ENCODE measurements at regions not wholly inside any gene's neighbourhood (a gene's known extent, or its start where the extent isn't known, plus 50 kb on each side); places are given as distances from the start of the nearest gene placed in this dataset.

- TF ChIP-seq TCF12 (IDR thresholded peaks at IDR 0.05; ENCODE audit: low read depth), result no peak
These were observed 975.1 kb downstream of the BCL11B start for GRCh38 chr14:98296895-98297294.

DNA sequence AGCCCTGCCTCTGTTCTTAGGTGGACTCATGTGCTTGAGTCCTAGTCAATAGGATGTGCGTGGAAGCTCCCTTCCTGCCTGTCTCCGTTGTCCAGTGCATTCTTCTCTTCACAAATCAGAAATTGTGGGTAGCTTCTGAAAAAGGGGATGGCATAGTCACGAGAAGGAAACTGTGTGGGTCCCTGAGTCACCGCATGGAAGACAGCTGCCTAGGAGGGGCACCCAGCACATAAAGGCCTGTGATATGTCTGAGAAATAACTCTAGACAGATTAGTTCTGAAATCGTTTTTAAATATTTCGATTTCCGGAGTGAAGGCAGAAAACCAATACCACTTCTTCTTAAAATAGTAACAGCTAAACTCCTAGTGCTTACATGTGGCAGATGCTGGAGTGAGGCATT lies 974.4 kb downstream of the BCL11B start:
- TF ChIP-seq EP300 (IDR thresholded peaks at IDR 0.05; ENCODE audit: borderline replicate concordance), result no peak
- TF ChIP-seq ZBTB7A (IDR thresholded peaks at IDR 0.05; ENCODE audit: low read depth), result no peak
- no peak for TF ChIP-seq CREB1 (IDR thresholded peaks at IDR 0.05; ENCODE audit: low read depth)
- TF ChIP-seq EGR1 (IDR thresholded peaks at IDR 0.05), result no peak
- TF ChIP-seq REST (IDR thresholded peaks at IDR 0.05; ENCODE audit: low read depth), result no peak
- no peak for TF ChIP-seq TEAD4 (IDR thresholded peaks at IDR 0.05)
- TF ChIP-seq, protein P1, sequence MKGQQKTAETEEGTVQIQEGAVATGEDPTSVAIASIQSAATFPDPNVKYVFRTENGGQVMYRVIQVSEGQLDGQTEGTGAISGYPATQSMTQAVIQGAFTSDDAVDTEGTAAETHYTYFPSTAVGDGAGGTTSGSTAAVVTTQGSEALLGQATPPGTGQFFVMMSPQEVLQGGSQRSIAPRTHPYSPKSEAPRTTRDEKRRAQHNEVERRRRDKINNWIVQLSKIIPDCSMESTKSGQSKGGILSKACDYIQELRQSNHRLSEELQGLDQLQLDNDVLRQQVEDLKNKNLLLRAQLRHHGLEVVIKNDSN (IDR thresholded peaks at IDR 0.05), result no peak
- TF ChIP-seq CEBPB (IDR thresholded peaks at IDR 0.05), result no peak
- TF ChIP-seq RAD21 (IDR thresholded peaks at IDR 0.05; ENCODE audit: low read depth), result no peak
- no peak for TF ChIP-seq TAF1 (IDR thresholded peaks at IDR 0.05; ENCODE audit: low read depth)
- TF ChIP-seq NFIC (IDR thresholded peaks at IDR 0.05), result no peak
- TF ChIP-seq MAX (IDR thresholded peaks at IDR 0.05), result no peak
- TF ChIP-seq YY1 (IDR thresholded peaks at IDR 0.05; ENCODE audit: low read depth), result no peak
- no peak for TF ChIP-seq FOXM1 (IDR thresholded peaks at IDR 0.05; ENCODE audit: borderline replicate concordance, low read depth)
- TF ChIP-seq TCF12 (IDR thresholded peaks at IDR 0.05; ENCODE audit: low read depth), result no peak

GRCh38 chr14:98298481-98299244 lies 973.3 kb downstream of the BCL11B start:
- TF ChIP-seq MAX (IDR thresholded peaks at IDR 0.05), result no peak
- no peak for TF ChIP-seq EP300 (IDR thresholded peaks at IDR 0.05; ENCODE audit: borderline replicate concordance)
- TF ChIP-seq REST (IDR thresholded peaks at IDR 0.05; ENCODE audit: low read depth), result no peak
- TF ChIP-seq TAF1 (IDR thresholded peaks at IDR 0.05; ENCODE audit: low read depth), result no peak
- TF ChIP-seq ZBTB7A (IDR thresholded peaks at IDR 0.05; ENCODE audit: low read depth), result no peak
- TF ChIP-seq, protein P1 (IDR thresholded peaks at IDR 0.05), result no peak
- TF ChIP-seq TCF12 (IDR thresholded peaks at IDR 0.05; ENCODE audit: low read depth), result no peak
- no peak for TF ChIP-seq NFIC (IDR thresholded peaks at IDR 0.05)
- TF ChIP-seq YY1 (IDR thresholded peaks at IDR 0.05; ENCODE audit: low read depth), result no peak
- no peak for TF ChIP-seq CREB1 (IDR thresholded peaks at IDR 0.05; ENCODE audit: low read depth)
- no peak for TF ChIP-seq EGR1 (IDR thresholded peaks at IDR 0.05)
- TF ChIP-seq TEAD4 (IDR thresholded peaks at IDR 0.05), result no peak
- no peak for TF ChIP-seq FOXM1 (IDR thresholded peaks at IDR 0.05; ENCODE audit: borderline replicate concordance, low read depth)
- no peak for TF ChIP-seq CEBPB (IDR thresholded peaks at IDR 0.05)
- no peak for TF ChIP-seq RAD21 (IDR thresholded peaks at IDR 0.05; ENCODE audit: low read depth)

DNA sequence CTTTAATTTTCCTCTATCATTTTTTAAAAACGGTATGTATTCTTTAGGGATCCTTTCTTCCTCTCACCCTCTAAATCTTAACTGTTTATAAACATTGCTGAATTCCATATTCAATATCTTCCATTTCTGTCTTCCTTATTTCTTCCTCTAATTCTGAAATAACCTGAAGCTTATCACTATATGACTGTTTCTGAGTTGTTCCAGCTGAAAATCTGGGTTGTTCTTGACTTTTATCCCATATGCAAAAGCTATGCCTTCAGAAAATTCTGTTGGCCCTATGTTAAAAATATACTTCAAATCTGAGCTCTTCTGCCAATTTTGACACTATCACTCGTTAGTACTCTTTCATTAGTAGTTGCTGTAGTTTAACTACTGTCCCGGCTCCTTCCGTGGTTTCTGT lies 970.3 kb downstream of the BCL11B start:
- no peak for TF ChIP-seq MAX (IDR thresholded peaks at IDR 0.05)
- TF ChIP-seq YY1 (IDR thresholded peaks at IDR 0.05; ENCODE audit: low read depth), result no peak
- TF ChIP-seq NFIC (IDR thresholded peaks at IDR 0.05), result no peak
- no peak for TF ChIP-seq EGR1 (IDR thresholded peaks at IDR 0.05)
- TF ChIP-seq CEBPB (IDR thresholded peaks at IDR 0.05), result no peak

GRCh38 chr14:98304574-98304973 lies 967.4 kb downstream of the BCL11B start:
- TF ChIP-seq TCF12 (IDR thresholded peaks at IDR 0.05; ENCODE audit: low read depth) (no peak), EGR1 (IDR thresholded peaks at IDR 0.05) (no peak), NFIC (IDR thresholded peaks at IDR 0.05) (no peak), MAX (IDR thresholded peaks at IDR 0.05) (no peak), TEAD4 (IDR thresholded peaks at IDR 0.05) (no peak), CREB1 (IDR thresholded peaks at IDR 0.05; ENCODE audit: low read depth) (no peak), REST (IDR thresholded peaks at IDR 0.05; ENCODE audit: low read depth) (no peak), RAD21 (IDR thresholded peaks at IDR 0.05; ENCODE audit: low read depth) (no peak), YY1 (IDR thresholded peaks at IDR 0.05; ENCODE audit: low read depth) (no peak), EP300 (IDR thresholded peaks at IDR 0.05; ENCODE audit: borderline replicate concordance) (no peak), ZBTB7A (IDR thresholded peaks at IDR 0.05; ENCODE audit: low read depth) (no peak), TAF1 (IDR thresholded peaks at IDR 0.05; ENCODE audit: low read depth) (no peak), CEBPB (IDR thresholded peaks at IDR 0.05) (no peak), FOXM1 (IDR thresholded peaks at IDR 0.05; ENCODE audit: borderline replicate concordance, low read depth) (no peak)
- TF ChIP-seq, protein P1 (IDR thresholded peaks at IDR 0.05), result no peak
